Stimulated activated naive CD8-positive, alpha-beta T cell treated with anti-CD3 and anti-CD28 coated beads, Interleukin-15, amount 100 ng/mL, for 72 hours (primary cell): ENCODE measurements at regions not wholly inside any gene's neighbourhood (a gene's known extent, or its start where the extent isn't known, plus 50 kb on each side); places are given as distances from the start of the nearest gene placed in this dataset.
"Not testable (repeated sequence)": the region's sequence is repeated elsewhere in the genome, so short reads cannot be mapped to it uniquely, and the experiment has no call there.

Experiments
- ATAC-seq: fragments of 150-1000 bp; cut with Tn5 transposase; 2 replicates; pipeline ENCODE4 v1.10.0; 2021; ENCODE audit warnings: mild to moderate bottlenecking, moderate library complexity
- DNase-seq, 2 donors: peaks; one replicate each; pipeline ENCODE4 v3.0.0; 2021 to 2022
- H3K27ac Mint-ChIP-seq, 2 donors: one replicate each; pipeline ENCODE4 v1.8.0; 2022; ENCODE audit warnings: mild to moderate bottlenecking in 2 of 2, mixed read lengths in 2 of 2, moderate library complexity in 2 of 2
- H3K27me3 Mint-ChIP-seq: one replicate; pipeline ENCODE4 v1.8.0; 2022; ENCODE audit warnings: mixed read lengths
- H3K4me1 Mint-ChIP-seq: one replicate; pipeline ENCODE4 v1.8.0; 2022; ENCODE audit warnings: mild to moderate bottlenecking, mixed read lengths
- H3K4me3 Mint-ChIP-seq, 2 donors: one replicate each; pipeline ENCODE4 v1.8.0; 2022; ENCODE audit warnings: mild to moderate bottlenecking in 2 of 2, mixed read lengths in 2 of 2, moderate library complexity in 1 of 2
- H3K9me3 Mint-ChIP-seq, 2 donors: one replicate each; pipeline ENCODE4 v1.8.0; 2022; ENCODE audit warnings: mixed read lengths in 2 of 2

DNA sequence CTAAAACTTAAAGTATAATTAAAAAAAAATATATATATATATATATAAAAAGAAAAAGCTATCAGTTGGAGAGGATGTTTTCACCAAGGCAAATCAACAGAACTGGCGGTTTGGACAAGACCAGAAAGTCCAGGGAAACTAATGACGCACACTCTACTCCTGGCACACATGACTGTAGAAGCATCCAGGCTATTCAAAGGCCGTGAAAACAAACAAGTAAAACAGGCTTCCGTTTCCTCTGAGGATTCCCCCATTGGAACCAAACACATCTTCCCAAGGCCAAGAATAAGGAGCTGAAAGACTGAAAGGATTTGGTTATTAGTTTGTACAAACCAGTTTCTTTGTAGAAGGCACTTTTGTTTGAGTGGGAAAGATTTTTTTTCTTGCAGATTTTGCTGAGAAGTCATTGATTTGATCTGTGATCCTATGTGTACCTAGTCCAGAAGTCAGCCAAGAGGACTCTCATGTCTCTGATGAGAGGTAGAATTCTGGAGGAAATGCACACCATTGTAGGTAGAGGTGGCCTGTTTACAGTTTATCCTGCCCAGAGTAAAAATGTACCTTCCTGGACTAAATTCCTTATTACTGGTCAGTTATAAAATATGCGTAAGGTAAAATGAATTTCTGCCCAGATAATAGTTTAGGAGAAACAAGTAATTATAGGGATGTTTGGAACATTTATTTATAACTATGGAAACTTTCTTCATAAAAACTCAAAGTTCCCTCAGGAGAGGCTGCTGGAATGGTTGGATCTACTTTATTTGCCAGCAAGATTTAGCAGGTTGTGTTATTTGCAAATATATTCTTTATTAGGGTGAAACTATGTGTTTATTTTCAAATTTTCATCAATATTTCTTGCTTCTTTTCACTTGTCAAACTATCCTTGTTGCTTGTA lies 66.5 kb downstream of the DMP1 start:
- Mint-ChIP-seq H3K4me3 (no peak overlapping the region), H3K27me3 (no peaks in the 10 kb centered on the region), H3K9me3 (peaks cover 0 to 5% of the 10 kb centered on the region in 2 donors), H3K4me1 (no peaks in the 10 kb centered on the region), H3K27ac (no peak overlapping the region)
- DNase-seq, result no peak
- no peak for ATAC-seq

DNA sequence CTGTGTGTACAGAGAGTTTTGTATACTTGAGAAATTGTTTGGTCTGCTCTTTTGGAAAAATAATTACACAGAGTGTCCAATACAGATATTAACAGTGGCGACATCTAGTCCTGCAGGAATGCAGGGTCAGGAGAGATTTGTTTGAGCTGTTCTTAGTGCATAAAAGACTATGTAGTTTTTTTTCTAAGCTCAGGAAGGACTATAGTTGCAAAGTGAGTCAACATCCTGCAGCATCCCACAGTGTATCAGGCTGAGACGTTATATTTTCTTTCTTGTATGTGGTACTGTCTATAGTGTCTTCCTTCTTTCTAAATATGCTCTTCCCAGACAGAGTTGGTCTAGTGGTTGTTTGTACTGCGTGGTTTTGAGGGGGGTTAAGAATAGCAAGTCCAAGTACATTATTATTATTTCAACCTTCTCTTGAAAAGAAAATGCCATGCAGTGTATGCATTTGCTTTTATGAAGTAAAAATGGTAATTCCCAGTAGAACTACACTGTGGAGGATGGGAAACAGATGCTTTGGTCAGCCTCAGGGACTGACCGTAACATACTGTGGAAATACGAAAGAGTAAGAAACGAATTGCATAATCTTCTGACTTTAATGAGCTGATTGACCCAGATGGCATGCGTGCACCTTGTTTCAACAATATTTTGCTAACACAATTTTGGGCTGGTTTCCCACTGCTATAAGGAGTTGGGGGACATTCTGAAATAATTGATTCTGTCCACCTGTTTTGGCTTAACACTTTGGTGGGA lies 67.4 kb downstream of the DMP1 start:
- Mint-ChIP-seq H3K4me3 (no peak overlapping the region), H3K27ac (no peak overlapping the region), H3K4me1 (no peaks in the 10 kb centered on the region), H3K27me3 (no peaks in the 10 kb centered on the region), H3K9me3 (peaks cover 0 to 5% of the 10 kb centered on the region in 2 donors)
- DNase-seq (no peak), ATAC-seq (no peak)

DNA sequence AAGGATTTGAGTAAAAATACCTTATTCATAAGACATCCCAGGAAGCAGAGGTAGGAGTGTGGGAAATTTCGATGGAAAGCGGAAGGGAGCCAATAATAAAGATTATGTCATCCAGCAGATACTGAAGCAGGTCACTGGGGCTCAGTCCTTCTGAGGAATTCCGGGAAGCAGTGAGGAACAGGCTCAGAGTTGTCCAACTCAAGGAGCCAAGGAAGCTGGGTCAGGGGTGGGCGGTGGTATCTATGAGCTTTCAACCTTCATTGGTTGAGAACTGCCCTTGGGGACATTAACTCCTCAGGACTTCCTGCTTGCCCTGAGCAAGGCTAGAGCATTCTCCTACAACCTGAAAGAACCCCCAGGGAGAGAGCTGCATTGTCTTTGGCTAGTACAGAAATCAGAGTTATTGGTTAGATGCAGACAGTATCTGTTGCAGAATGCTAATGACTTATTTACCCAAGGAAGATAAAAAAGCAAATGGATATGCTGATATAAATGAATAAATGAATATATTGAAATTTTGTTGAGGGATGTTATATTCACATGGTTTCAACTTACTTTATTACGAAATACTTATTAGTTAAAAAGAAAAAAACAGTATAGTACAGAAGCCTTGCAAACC lies 68.2 kb downstream of the DMP1 start:
- Mint-ChIP-seq H3K9me3 (peaks cover 0 to 5% of the 10 kb centered on the region in 2 donors), H3K4me3 (no peak overlapping the region), H3K4me1 (no peaks in the 10 kb centered on the region), H3K27me3 (no peaks in the 10 kb centered on the region), H3K27ac (no peak overlapping the region)
- DNase-seq (no peak), ATAC-seq (no peak)

DNA sequence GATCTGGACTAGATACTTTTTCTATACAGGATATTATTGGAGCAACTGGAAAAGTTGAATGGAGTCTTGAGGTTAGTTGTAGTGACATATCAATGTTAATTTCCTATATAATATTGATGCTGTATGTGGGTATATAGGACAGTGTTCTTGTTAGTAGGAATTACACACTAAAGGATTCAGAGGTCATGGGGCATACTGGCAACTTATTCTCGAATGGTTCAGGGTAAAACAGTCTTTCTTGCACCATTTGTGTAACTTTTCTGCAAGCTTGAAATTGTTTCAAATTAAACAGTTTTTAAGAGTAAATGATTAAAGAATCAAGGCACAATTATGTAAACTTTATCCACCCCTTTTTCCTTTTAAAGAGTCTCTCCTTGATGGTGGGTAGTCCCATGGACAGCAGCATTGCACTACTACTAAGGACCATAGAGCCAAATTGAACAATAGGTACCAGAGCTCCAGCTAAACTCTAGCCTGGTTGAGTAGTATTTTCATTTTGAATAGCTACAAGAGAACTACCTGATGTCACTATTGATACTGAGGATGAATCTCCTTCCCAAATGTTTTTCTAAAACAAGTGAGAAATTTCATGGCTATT lies 70.1 kb downstream of the DMP1 start:
- H3K9me3 Mint-ChIP-seq, result peaks cover 10% of the 10 kb centered on the region in 2 donors
- no peak for ATAC-seq
- H3K4me1 Mint-ChIP-seq, result no peaks in the 10 kb centered on the region
- H3K27ac Mint-ChIP-seq, result no peak overlapping the region
- no peak for DNase-seq
- no peaks in the 10 kb centered on the region for H3K27me3 Mint-ChIP-seq
- H3K4me3 Mint-ChIP-seq, result no peak overlapping the region

DNA sequence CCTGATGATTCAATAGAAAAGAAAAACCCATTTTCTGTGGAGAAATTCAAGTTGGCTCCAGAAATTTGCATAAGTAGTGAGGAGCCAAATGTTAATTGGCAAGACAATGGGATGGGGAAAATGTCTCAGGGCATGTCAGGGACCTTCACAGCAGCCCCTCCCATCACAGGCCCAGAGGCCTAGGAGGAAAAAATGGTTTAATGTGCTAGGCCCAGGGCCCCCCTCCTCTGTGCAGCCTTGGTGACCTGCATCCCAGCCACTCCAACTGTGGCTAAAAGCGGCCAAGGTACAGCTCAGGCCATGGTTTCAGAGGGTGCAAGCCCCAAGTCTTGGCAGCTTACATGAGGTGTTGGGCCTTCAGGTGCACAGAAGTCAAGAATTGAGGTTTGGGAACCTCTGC lies 74.1 kb upstream of the IBSP start:
- not testable (repeated sequence) for DNase-seq, H3K27ac Mint-ChIP-seq, H3K27me3 Mint-ChIP-seq, H3K4me1 Mint-ChIP-seq, H3K4me3 Mint-ChIP-seq, ATAC-seq
- H3K9me3 Mint-ChIP-seq, result peaks cover 12 to 14% of the 10 kb centered on the region in 2 donors

DNA sequence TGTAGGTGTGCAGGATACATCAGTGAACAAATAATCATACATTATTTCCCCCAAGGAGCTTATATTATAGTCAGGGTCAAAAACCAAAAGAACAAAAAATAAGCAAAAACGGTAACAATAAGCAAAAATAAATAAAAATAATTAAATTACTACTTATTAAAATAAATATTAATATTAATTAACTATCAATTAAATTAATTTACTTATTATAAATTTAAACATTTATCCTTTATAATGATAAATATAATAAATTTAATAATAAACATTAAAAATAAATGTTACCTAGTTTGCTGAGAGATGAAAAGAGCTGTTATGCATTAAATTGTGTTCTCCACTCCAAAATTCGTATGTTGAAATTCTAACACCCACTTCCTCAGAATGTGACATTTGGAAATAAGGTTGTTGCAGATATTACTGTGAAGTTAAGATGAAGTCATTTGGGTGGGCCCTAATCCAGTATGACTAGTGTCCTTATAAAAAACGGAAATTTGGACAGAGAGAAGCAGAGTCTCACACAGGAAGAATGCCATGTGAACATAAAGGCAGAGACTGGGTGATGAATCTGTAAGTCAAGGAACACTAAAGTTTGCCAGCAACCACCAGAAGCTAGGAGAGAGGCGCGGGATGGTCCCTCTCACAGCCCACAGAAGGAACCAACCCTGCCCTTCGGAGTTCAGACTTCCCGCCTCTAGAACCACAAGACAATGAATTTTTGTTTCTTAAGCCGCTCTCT lies 67.2 kb upstream of the IBSP start:
- DNase-seq, result no peak
- Mint-ChIP-seq H3K27me3 (peaks cover 8% of the 10 kb centered on the region), H3K27ac (no peak overlapping the region), H3K4me1 (no peaks in the 10 kb centered on the region), H3K4me3 (no peak overlapping the region), H3K9me3 (peaks cover 0 to under 1% of the 10 kb centered on the region in 2 donors)
- ATAC-seq, result no peak

DNA sequence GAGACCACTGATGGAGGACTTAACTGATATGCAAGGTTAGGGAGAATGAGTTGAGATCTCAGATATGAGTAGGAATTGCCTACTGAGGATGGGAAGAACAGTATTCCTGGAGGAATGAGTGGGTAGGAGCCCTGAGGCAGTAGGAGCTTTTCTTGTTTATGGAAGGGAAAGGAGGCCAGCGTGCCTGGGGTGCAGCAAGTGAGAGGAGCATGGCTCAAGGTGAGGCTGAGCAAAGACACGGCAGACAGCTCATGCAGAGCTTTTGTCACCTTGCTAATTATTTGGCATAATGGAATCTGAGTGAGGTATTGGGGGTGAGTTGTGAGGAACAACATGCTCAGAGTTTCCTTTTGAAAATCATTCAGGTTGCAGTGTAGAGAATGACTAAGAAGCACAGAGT lies 65.3 kb upstream of the IBSP start:
- ATAC-seq, result no peak
- Mint-ChIP-seq H3K9me3 (no peaks in the 10 kb centered on the region), H3K4me1 (no peaks in the 10 kb centered on the region), H3K27ac (no peak overlapping the region), H3K27me3 (peaks cover 8% of the 10 kb centered on the region), H3K4me3 (no peak overlapping the region)
- no peak for DNase-seq

DNA sequence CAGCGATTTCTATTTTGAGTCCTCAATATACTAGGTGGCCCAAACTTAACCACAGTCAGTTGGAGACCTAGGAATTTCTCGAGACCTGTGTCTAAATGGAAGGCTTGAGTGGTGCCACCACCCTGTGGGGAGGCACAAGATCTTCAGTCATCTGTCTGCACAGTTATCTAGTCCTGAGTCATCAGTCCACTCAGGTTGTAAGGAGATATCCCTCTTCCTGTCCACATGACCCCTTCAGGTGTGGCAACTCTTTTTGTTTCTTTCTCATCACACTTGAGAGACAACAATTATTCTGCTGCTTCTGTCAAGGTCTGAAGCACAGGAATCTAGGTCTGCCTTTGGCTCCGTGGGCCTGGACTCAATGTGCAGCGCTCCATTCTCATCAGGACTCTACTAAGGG lies 64.4 kb upstream of the IBSP start:
- no peaks in the 10 kb centered on the region for H3K9me3 Mint-ChIP-seq
- ATAC-seq, result no peak

DNA sequence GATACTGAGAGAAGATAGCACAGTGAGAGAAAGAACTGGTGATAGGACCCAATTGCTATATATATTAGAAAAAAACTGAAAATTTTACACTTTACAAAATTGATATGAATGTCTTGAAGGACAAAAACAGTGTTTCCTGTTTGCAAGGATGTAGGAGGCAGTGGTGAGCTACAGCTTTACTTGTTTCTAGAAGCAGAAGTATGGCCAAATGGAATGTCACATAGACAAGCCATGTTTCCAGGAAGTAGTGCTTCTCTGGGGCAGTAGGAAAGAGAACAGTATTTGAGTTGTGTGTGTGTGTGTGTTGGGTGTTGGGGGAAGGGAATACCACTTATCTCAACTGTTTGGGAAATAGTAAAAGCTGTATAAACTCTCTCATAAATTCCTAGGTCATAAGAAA lies 60.9 kb upstream of the IBSP start:
- H3K27me3 Mint-ChIP-seq, result no peaks in the 10 kb centered on the region
- H3K27ac Mint-ChIP-seq, result no peak overlapping the region
- DNase-seq (no peak), ATAC-seq (no peak)
- no peak overlapping the region for H3K4me3 Mint-ChIP-seq
- no peaks in the 10 kb centered on the region for H3K4me1 Mint-ChIP-seq
- H3K9me3 Mint-ChIP-seq, result no peaks in the 10 kb centered on the region

More for the DNA sequence above, 64.4 kb upstream of the IBSP start:
- Mint-ChIP-seq H3K27me3 (peaks cover 8% of the 10 kb centered on the region), H3K27ac (no peak overlapping the region), H3K4me3 (no peak overlapping the region), H3K4me1 (no peaks in the 10 kb centered on the region)
- no peak for DNase-seq

DNA sequence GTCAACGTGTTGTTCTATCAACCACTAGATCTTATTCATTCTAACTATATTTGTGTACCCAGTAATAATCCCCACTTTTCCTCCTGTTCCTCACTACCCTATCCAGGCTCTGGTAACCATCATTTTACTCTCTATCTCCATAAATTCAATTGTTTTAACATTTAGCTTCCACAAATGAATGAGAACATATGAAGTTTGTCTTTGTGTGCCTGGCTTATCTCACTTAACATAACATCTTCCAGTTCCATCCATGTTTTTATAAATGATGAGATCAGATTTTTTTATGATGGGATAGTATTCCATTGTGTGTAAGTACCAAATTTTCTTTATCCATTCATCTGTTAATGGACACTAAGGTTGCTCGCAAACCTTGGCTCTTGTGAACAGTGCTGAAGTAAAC lies 59.9 kb upstream of the IBSP start:
- Mint-ChIP-seq H3K9me3 (no peaks in the 10 kb centered on the region), H3K27ac (no peak overlapping the region), H3K4me3 (no peak overlapping the region), H3K27me3 (no peaks in the 10 kb centered on the region), H3K4me1 (no peaks in the 10 kb centered on the region)
- ATAC-seq (no peak), DNase-seq (no peak)

DNA sequence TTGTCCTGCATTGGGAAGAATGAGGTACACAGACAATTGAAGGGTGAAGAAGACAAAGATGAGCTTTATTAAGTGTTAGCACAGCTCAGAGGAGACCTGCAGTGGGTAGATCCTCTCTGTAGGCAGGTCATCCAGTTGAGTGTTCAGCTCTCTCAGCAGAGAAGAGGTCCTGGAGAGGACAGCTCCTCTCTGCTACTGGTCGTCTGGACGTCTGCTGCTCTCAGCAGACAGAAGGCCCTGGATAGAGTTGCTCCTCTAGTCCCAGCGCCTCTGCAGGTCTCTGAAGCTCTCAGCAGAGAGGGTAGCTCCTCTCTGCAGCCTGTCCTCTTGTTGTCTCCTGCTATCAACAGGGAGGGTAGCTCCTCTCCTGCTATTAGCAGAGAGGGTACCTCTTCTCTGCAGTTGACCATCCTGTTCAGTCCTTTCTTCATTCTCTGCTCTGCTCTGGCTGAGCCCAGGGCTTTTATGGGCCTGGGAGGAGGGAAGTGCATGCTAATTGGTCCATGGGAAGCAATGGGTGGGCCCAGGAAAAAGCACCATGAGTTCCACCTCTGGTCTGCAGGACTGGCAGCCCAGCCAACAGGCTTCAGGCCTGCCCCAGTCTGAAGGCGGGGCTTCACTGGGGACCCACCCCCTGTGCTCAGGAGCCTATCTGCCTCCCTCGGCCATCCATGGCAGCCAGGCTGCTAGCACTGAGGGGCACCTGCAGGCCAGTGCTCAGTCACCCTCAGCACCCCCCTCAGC lies 54.1 kb upstream of the IBSP start:
- peak; percentile 39 for ATAC-seq
- no peaks in the 10 kb centered on the region for H3K27me3 Mint-ChIP-seq
- H3K27ac Mint-ChIP-seq, result peak overlapping the region in 1 of 2 donors; percentile 4
- H3K4me3 Mint-ChIP-seq, result no peak overlapping the region
- no peaks in the 10 kb centered on the region for H3K4me1 Mint-ChIP-seq
- H3K9me3 Mint-ChIP-seq, result no peaks in the 10 kb centered on the region
- DNase-seq, result no peak

DNA sequence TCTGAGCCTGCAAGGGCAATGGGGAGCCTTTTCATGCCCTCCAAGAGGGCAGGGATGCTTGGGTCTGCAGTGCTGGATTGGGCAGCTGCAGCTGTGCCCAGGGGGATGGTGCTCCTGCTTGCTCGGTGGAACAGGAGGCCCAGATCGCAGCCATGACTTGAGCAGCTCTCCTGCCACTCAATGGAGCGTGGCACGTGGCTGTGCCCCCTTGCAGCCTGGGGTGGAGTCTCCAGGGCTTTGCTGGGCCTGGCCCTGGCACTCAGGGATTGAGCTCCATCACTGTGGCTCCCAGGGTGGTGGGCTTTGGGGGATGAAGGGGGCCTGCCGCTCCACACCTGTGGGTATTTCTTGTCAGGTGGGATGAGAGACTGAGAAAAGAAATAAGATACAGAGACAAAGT lies 53.4 kb upstream of the IBSP start:
- Mint-ChIP-seq H3K9me3 (no peaks in the 10 kb centered on the region), H3K4me3 (no peak overlapping the region), H3K27me3 (no peaks in the 10 kb centered on the region), H3K27ac (no peak overlapping the region), H3K4me1 (no peaks in the 10 kb centered on the region)
- peak; percentile 20 for ATAC-seq
- DNase-seq, result no peak
